ENCODE measurements at regions not wholly inside any gene's neighbourhood (a gene's known extent, or its start where the extent isn't known, plus 50 kb on each side); places are given as distances from the start of the nearest gene placed in this dataset.

- no peaks in the 10 kb centered on the region for H3K9me3 ChIP-seq (ENCODE audit: control insufficient read depth, insufficient read depth, low read length)
- no peak for DNase-seq (ENCODE audit: low read depth, low spot score)
- H3K4me3 ChIP-seq (ENCODE audit: low read depth, low read length), result no peak overlapping the region
- no peaks in the 10 kb centered on the region for H3K27me3 ChIP-seq (ENCODE audit: control insufficient read depth, insufficient read depth, low read length)
- ChIA-PET CTCF (no interaction called here), POLR2A (no interaction called here)
- H3K27ac ChIP-seq (ENCODE audit: low read depth, low read length), result no peak overlapping the region
- no peak for TF ChIP-seq CTCF (IDR thresholded peaks at IDR 0.05; ENCODE audit: low read depth, low read length)
Measured at GRCh38 chr4:151990201-151990600, 229.4 kb upstream of the GATB start.

- Histone ChIP-seq H3K4me3 (ENCODE audit: low read depth, low read length) (no peak overlapping the region), H3K27ac (ENCODE audit: low read depth, low read length) (no peak overlapping the region), H3K27me3 (ENCODE audit: control insufficient read depth, insufficient read depth, low read length) (no peaks in the 10 kb centered on the region), H3K9me3 (ENCODE audit: control insufficient read depth, insufficient read depth, low read length) (no peaks in the 10 kb centered on the region)
- POLR2A ChIA-PET, result no interaction called here
- no peak for DNase-seq (ENCODE audit: low read depth, low spot score)
- CTCF ChIA-PET, result no interaction called here
- TF ChIP-seq CTCF (IDR thresholded peaks at IDR 0.05; ENCODE audit: low read depth, low read length), result no peak
Measured at GRCh38 chr4:151988591-151988990, 227.8 kb upstream of the GATB start.

- Histone ChIP-seq H3K27me3 (ENCODE audit: control insufficient read depth, insufficient read depth, low read length) (no peaks in the 10 kb centered on the region), H3K9me3 (ENCODE audit: control insufficient read depth, insufficient read depth, low read length) (no peaks in the 10 kb centered on the region), H3K4me3 (ENCODE audit: low read depth, low read length) (no peak overlapping the region), H3K27ac (ENCODE audit: low read depth, low read length) (no peak overlapping the region)
- ChIA-PET POLR2A (no interaction called here), CTCF (no interaction called here)
- DNase-seq (ENCODE audit: low read depth, low spot score), result no peak
- TF ChIP-seq CTCF (IDR thresholded peaks at IDR 0.05; ENCODE audit: low read depth, low read length), result no peak
Measured at GRCh38 chr4:151987606-151988005, 226.8 kb upstream of the GATB start.

GRCh38 chr4:151983854-151984253 lies 223.0 kb upstream of the GATB start:
- POLR2A ChIA-PET, result no interaction called here
- Histone ChIP-seq H3K27ac (ENCODE audit: low read depth, low read length) (no peak overlapping the region), H3K27me3 (ENCODE audit: control insufficient read depth, insufficient read depth, low read length) (no peaks in the 10 kb centered on the region), H3K4me3 (ENCODE audit: low read depth, low read length) (no peak overlapping the region), H3K9me3 (ENCODE audit: control insufficient read depth, insufficient read depth, low read length) (no peaks in the 10 kb centered on the region)
- CTCF ChIA-PET, result no interaction called here
- DNase-seq (ENCODE audit: low read depth, low spot score), result no peak
- TF ChIP-seq CTCF (IDR thresholded peaks at IDR 0.05; ENCODE audit: low read depth, low read length), result no peak

- TF ChIP-seq CTCF (IDR thresholded peaks at IDR 0.05; ENCODE audit: low read depth, low read length), result no peak
Measured at GRCh38 chr4:151979819-151980218, 219.0 kb upstream of the GATB start.

More at GRCh38 chr4:151979819-151980218, 219.0 kb upstream of the GATB start:
- no peak for DNase-seq (ENCODE audit: low read depth, low spot score)
- ChIA-PET CTCF (no interaction called here), POLR2A (no interaction called here)
- H3K27me3 ChIP-seq (ENCODE audit: control insufficient read depth, insufficient read depth, low read length), result peaks cover 3% of the 10 kb centered on the region
- H3K27ac ChIP-seq (ENCODE audit: low read depth, low read length), result no peak overlapping the region
- peaks cover 3% of the 10 kb centered on the region; the same call in 1 of the 2 replicates for H3K9me3 ChIP-seq (ENCODE audit: control insufficient read depth, insufficient read depth, low read length)
- H3K4me3 ChIP-seq (ENCODE audit: low read depth, low read length), result no peak overlapping the region

Data from AG04450 (cell line).